UCSD-AML1 (cell line): ENCODE measurements at regions not wholly inside any gene's neighbourhood (a gene's known extent, or its start where the extent isn't known, plus 50 kb on each side); places are given as distances from the start of the nearest gene placed in this dataset.
"Not testable (repeated sequence)": the region's sequence is repeated elsewhere in the genome, so short reads cannot be mapped to it uniquely, and the experiment has no call there.

ENCODE experiments used
- DNase-seq: peaks from one replicate; lab custom pipeline; 2025; ENCODE audit not compliant: unreplicated experiment; lab: John Stamatoyannopoulos, UW

- peak; percentile 54 for DNase-seq
These were observed 1111.1 kb downstream of the TAF11L14 start for GRCh38 chr5:18745042-18745987.

- DNase-seq = peak; percentile 49
These were observed 1111.8 kb downstream of the TAF11L14 start for GRCh38 chr5:18745988-18746615.

GRCh38 chr5:18749763-18750162, 1115.5 kb downstream of the TAF11L14 start:
- DNase-seq = peak; percentile 9

GRCh38 chr5:18752317-18752716, 1118.1 kb downstream of the TAF11L14 start:
- DNase-seq = no peak

- DNase-seq = no peak
These were observed 1119.9 kb downstream of the TAF11L14 start for GRCh38 chr5:18754201-18754600.

GRCh38 chr5:18761801-18762200, 1127.5 kb downstream of the TAF11L14 start:
- DNase-seq = no peak

- DNase-seq = no peak
These were observed 1129.9 kb downstream of the TAF11L14 start for GRCh38 chr5:18764161-18764560.

GRCh38 chr5:18765304-18765703, 1131.0 kb downstream of the TAF11L14 start:
- DNase-seq = no peak

- DNase-seq = no peak
These were observed 1136.9 kb downstream of the TAF11L14 start for GRCh38 chr5:18771097-18771610.

- DNase-seq = no peak
These were observed 1138.2 kb downstream of the TAF11L14 start for GRCh38 chr5:18772475-18772874.

GRCh38 chr5:18778225-18778624, 1144.0 kb downstream of the TAF11L14 start:
- no peak for DNase-seq

- DNase-seq = no peak
These were observed 1155.1 kb downstream of the TAF11L14 start for GRCh38 chr5:18789218-18789998.

- DNase-seq = peak; percentile 6
These were observed 1157.9 kb downstream of the TAF11L14 start for GRCh38 chr5:18792145-18792544.

- DNase-seq = no peak
These were observed 1163.0 kb downstream of the TAF11L14 start for GRCh38 chr5:18797222-18797621.

GRCh38 chr5:18798058-18798457, 1163.8 kb downstream of the TAF11L14 start:
- DNase-seq = no peak

GRCh38 chr5:18799482-18800128, 1165.3 kb downstream of the TAF11L14 start:
- DNase-seq = no peak

GRCh38 chr5:18800293-18801025, 1166.2 kb downstream of the TAF11L14 start:
- no peak for DNase-seq

GRCh38 chr5:18801413-18801812, 1167.2 kb downstream of the TAF11L14 start:
- DNase-seq = not testable (repeated sequence)

- DNase-seq = no peak
These were observed 1168.1 kb downstream of the TAF11L14 start for GRCh38 chr5:18802336-18802735.

GRCh38 chr5:18805376-18805775, 1171.1 kb downstream of the TAF11L14 start:
- DNase-seq = no peak
